GM23338 (cell line): ENCODE measurements at regions not wholly inside any gene's neighbourhood (a gene's known extent, or its start where the extent isn't known, plus 50 kb on each side); places are given as distances from the start of the nearest gene placed in this dataset.

Source experiments
- ATAC-seq: fragments of 200-7000 bp; cut with Tn5 transposase; 3 replicates; pipeline ENCODE4 v1.9.1; 2020
- DNase-seq: peaks from one replicate; pipeline ENCODE4 v3.0.0-alpha.2; 2015; ENCODE audit warnings: low spot score
- H2AFZ ChIP-seq: fragments of 200-600 bp; sonication (generic); 2 replicates; pipeline ENCODE4 v1.8.0; 2016; ENCODE audit warnings: antibody characterized with exemption, mild to moderate bottlenecking, moderate library complexity
- H3F3A ChIP-seq: fragments of 200-600 bp; sonication (generic); replicated peaks from 2 replicates; pipeline ENCODE4 v1.8.0; 2017; ENCODE audit warnings: antibody characterized with exemption, mixed run types, low read depth
- H3K27ac ChIP-seq: fragments of 200-600 bp; sonication (generic); 2 replicates; pipeline ENCODE4 v1.6.1; 2016; ENCODE audit warnings: low read depth
- H3K27me3 ChIP-seq: fragments of 200-600 bp; sonication (generic); 2 replicates; pipeline ENCODE4 v1.8.0; 2016; ENCODE audit warnings: mild to moderate bottlenecking, mixed run types, moderate library complexity; ENCODE audit not compliant: insufficient read depth
- H3K36me3 ChIP-seq: fragments of 200-600 bp; sonication (generic); 2 replicates; pipeline ENCODE4 v1.8.0; 2016; ENCODE audit warnings: mild to moderate bottlenecking; ENCODE audit not compliant: insufficient read depth
- H3K4me1 ChIP-seq: fragments of 200-600 bp; sonication (generic); 2 replicates; pipeline ENCODE4 v1.8.0; 2016; ENCODE audit warnings: mild to moderate bottlenecking, moderate library complexity; ENCODE audit not compliant: insufficient read depth
- H3K4me2 ChIP-seq: fragments of 200-600 bp; sonication (generic); 2 replicates; pipeline ENCODE4 v1.7.1; 2017; ENCODE audit warnings: mixed run types
- H3K4me3 ChIP-seq: fragments of 200-600 bp; sonication (generic); 2 replicates; pipeline ENCODE4 v1.6.1; 2016; ENCODE audit warnings: mixed run types
- H3K79me2 ChIP-seq: fragments of 200-600 bp; sonication (generic); replicated peaks from 2 replicates; pipeline ENCODE4 v1.8.0; 2017; ENCODE audit warnings: mild to moderate bottlenecking; ENCODE audit not compliant: insufficient read depth
- H3K9me2 ChIP-seq: fragments of 200-600 bp; sonication (generic); 2 replicates; pipeline ENCODE4 v1.8.0; 2017; ENCODE audit not compliant: insufficient read depth
- H4K20me1 ChIP-seq: fragments of 200-600 bp; sonication (generic); replicated peaks from 2 replicates; pipeline ENCODE4 v1.8.0; 2017; ENCODE audit warnings: mild to moderate bottlenecking; ENCODE audit not compliant: insufficient read depth
- H3K27ac Mint-ChIP-seq: 2 replicates; pipeline ENCODE4 v1.8.0; 2020; ENCODE audit warnings: inconsistent platforms, mild to moderate bottlenecking, moderate library complexity, mixed read lengths
- H3K27me3 Mint-ChIP-seq: 3 replicates; pipeline ENCODE4 v1.8.0; 2022; ENCODE audit warnings: low read depth, mild to moderate bottlenecking, moderate library complexity, mixed read lengths, inconsistent platforms; ENCODE audit not compliant: insufficient read depth, poor library complexity
- H3K36me3 Mint-ChIP-seq: 3 replicates; pipeline ENCODE4 v1.8.0; 2021; ENCODE audit warnings: low read depth, mild to moderate bottlenecking, inconsistent platforms, moderate library complexity, mixed read lengths
- H3K4me1 Mint-ChIP-seq: 3 replicates; pipeline ENCODE4 v1.8.0; 2020; ENCODE audit warnings: mild to moderate bottlenecking, inconsistent platforms, mixed read lengths
- H3K4me3 Mint-ChIP-seq: 3 replicates; pipeline ENCODE4 v1.8.0; 2021; ENCODE audit warnings: moderate library complexity, mild to moderate bottlenecking, inconsistent platforms, mixed read lengths
- H3K9me3 Mint-ChIP-seq: 3 replicates; pipeline ENCODE4 v1.8.0; 2020; ENCODE audit warnings: moderate library complexity, mild to moderate bottlenecking, inconsistent platforms, mixed read lengths
- CREB1 ChIP-seq: fragments of 250-450 bp; sonication (Bioruptor Pico); IDR thresholded peaks from 2 replicates; pipeline ENCODE4 v1.5.0; 2020; ENCODE audit warnings: low read depth, mild to moderate bottlenecking, moderate library complexity
- CTCF ChIP-seq, 2 experiments: fragments of 200-600 bp in 1 of 2; sonication (generic) in 1 of 2; conservative IDR thresholded peaks; 2 replicates each; pipeline versions ENCODE4 v1.5.1 to v1.6.1; 2016 to 2017; ENCODE audit warnings: antibody characterized with exemption in 2 of 2, low read depth in 2 of 2, mild to moderate bottlenecking in 2 of 2, moderate library complexity in 1 of 2
- ETS1 ChIP-seq: IDR thresholded peaks from 2 replicates; pipeline ENCODE4 v1.6.1; 2016; ENCODE audit warnings: antibody characterized with exemption
- EZH2 ChIP-seq: fragments of 200-600 bp; sonication (generic); IDR thresholded peaks from one replicate; pipeline ENCODE4 v1.8.0; 2017; ENCODE audit warnings: antibody characterized with exemption, mild to moderate bottlenecking, low read depth; ENCODE audit not compliant: unreplicated experiment
- EZH2phosphoT487 ChIP-seq: fragments of 200-600 bp; sonication (generic); IDR thresholded peaks from one replicate; pipeline ENCODE4 v1.8.1; 2018; ENCODE audit warnings: antibody characterized with exemption; ENCODE audit not compliant: unreplicated experiment
- JUNB ChIP-seq: IDR thresholded peaks from one replicate; pipeline ENCODE4 v1.6.1; 2016; ENCODE audit warnings: antibody characterized with exemption; ENCODE audit not compliant: unreplicated experiment
- NANOG ChIP-seq: IDR thresholded peaks from 2 replicates; pipeline ENCODE4 v1.6.1; 2016; ENCODE audit warnings: antibody characterized with exemption, borderline replicate concordance
- POLR2AphosphoS5 ChIP-seq: IDR thresholded peaks from 2 replicates; pipeline ENCODE4 v1.6.1; 2016; ENCODE audit warnings: antibody characterized with exemption, low read depth
- REST ChIP-seq: IDR thresholded peaks from one replicate; pipeline ENCODE4 v1.6.1; 2018; ENCODE audit warnings: antibody characterized with exemption; ENCODE audit not compliant: unreplicated experiment
- STAT1 ChIP-seq: IDR thresholded peaks from one replicate; pipeline ENCODE4 v1.6.1; 2016; ENCODE audit warnings: antibody characterized with exemption; ENCODE audit not compliant: unreplicated experiment
- ZNF114 ChIP-seq: fragments of 250-450 bp; sonication (Bioruptor Pico); IDR thresholded peaks from 2 replicates; pipeline ENCODE4 v1.5.0; 2020; ENCODE audit warnings: mild to moderate bottlenecking, moderate library complexity
- ZNF331 ChIP-seq: fragments of 250-450 bp; sonication (Bioruptor Pico); IDR thresholded peaks from 2 replicates; pipeline ENCODE4 v1.5.0; 2020; ENCODE audit warnings: low read depth, mild to moderate bottlenecking, moderate library complexity
- ZNF462 ChIP-seq: fragments of 250-450 bp; sonication (Bioruptor Pico); IDR thresholded peaks from 2 replicates; pipeline ENCODE4 v1.5.0; 2020; ENCODE audit warnings: mild to moderate bottlenecking, moderate library complexity

GRCh38 chr14:29403091-29403490, 524.6 kb downstream of the PRKD1 start:
- Histone ChIP-seq H3K36me3 (no peaks in the 10 kb centered on the region), H3K9me2 (no peaks in the 10 kb centered on the region), H4K20me1 (no peaks in the 10 kb centered on the region), H3K79me2 (no peaks in the 10 kb centered on the region), H3K4me3 (no peak overlapping the region), H3K4me2 (no peak overlapping the region), H3K27me3 (no peaks in the 10 kb centered on the region), H3K4me1 (no peaks in the 10 kb centered on the region), H2AFZ (no peak overlapping the region), H3K27ac (no peak overlapping the region), H3F3A (no peaks in the 10 kb centered on the region)
- no peak for TF ChIP-seq CREB1
- TF ChIP-seq NANOG = no peak
- TF ChIP-seq CTCF (conservative IDR thresholded peaks at IDR 0.05; ENCODE audit: low read depth in 2 of 2) = no peak
- no peak for TF ChIP-seq EZH2phosphoT487
- no peak for TF ChIP-seq EZH2
- no peak for TF ChIP-seq ZNF331 (CRISPR knock-in tag)
- TF ChIP-seq ZNF114 (CRISPR knock-in tag) = no peak
- TF ChIP-seq STAT1 = no peak
- no peak for TF ChIP-seq REST
- TF ChIP-seq JUNB = no peak
- no peak for TF ChIP-seq ETS1
- TF ChIP-seq POLR2AphosphoS5 = no peak
- TF ChIP-seq ZNF462 (CRISPR knock-in tag) = no peak
- H3K27me3 Mint-ChIP-seq = peaks cover 2% of the 10 kb centered on the region
- no peak overlapping the region for H3K27ac Mint-ChIP-seq
- H3K9me3 Mint-ChIP-seq = peaks cover 14% of the 10 kb centered on the region; the same call in 2 of the 3 replicates
- peaks cover 5% of the 10 kb centered on the region; the same call in 2 of the 3 replicates for H3K36me3 Mint-ChIP-seq
- no peaks in the 10 kb centered on the region for H3K4me1 Mint-ChIP-seq
- no peak for DNase-seq
- no peak overlapping the region for H3K4me3 Mint-ChIP-seq
- no peak for ATAC-seq
